HFFc6 (cell line): ENCODE measurements at regions not wholly inside any gene's neighbourhood (a gene's known extent, or its start where the extent isn't known, plus 50 kb on each side); places are given as distances from the start of the nearest gene placed in this dataset.

Source experiments
- DNase-seq: peaks from one replicate; pipeline ENCODE4 v3.0.0-alpha.2; 2018
- H3K27ac Mint-ChIP-seq: 2 replicates; pipeline ENCODE4 v1.8.0; 2020; ENCODE audit warnings: mild to moderate bottlenecking, mixed read lengths
- H3K27me3 Mint-ChIP-seq: 2 replicates; pipeline ENCODE4 v1.8.0; 2021; ENCODE audit warnings: mild to moderate bottlenecking, moderate library complexity, mixed read lengths; ENCODE audit not compliant: insufficient read depth
- H3K36me3 Mint-ChIP-seq: 2 replicates; pipeline ENCODE4 v1.8.0; 2021; ENCODE audit warnings: low read depth, mixed read lengths
- H3K4me1 Mint-ChIP-seq: 2 replicates; pipeline ENCODE4 v1.8.0; 2020; ENCODE audit warnings: low read depth, mixed read lengths
- H3K4me3 Mint-ChIP-seq: 2 replicates; pipeline ENCODE4 v1.8.0; 2020; ENCODE audit warnings: mild to moderate bottlenecking, moderate library complexity, mixed read lengths
- H3K9me3 Mint-ChIP-seq: 2 replicates; pipeline ENCODE4 v1.8.0; 2020; ENCODE audit warnings: mild to moderate bottlenecking, mixed read lengths
- TF ChIP-seq, protein P1 (sequence below): fragments of 200-600 bp; sonication (generic); IDR thresholded peaks from 2 replicates; pipeline ENCODE4 v1.5.0; 2021; ENCODE audit warnings: antibody characterized with exemption, mild to moderate bottlenecking

DNA sequence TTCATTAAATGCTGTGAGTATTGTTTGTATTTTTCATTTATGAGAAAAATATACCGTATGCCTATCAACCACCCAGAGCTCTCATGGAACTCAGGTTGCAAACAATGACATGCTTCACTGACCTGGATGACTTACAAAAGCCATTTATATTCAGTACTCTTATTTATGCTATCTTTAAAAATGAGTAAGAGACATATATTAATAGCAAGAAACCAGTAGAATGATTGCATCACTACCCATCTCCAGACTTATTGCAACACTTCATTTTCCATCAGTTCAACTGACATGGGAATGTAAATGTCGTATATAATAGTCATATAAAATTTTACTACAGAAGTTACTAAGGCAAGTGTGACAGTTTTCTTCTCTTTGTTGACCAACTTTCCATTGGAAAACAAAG is 69.1 kb downstream of the OTP start:
- no peak overlapping the region for H3K27ac Mint-ChIP-seq
- TF ChIP-seq, protein P1, sequence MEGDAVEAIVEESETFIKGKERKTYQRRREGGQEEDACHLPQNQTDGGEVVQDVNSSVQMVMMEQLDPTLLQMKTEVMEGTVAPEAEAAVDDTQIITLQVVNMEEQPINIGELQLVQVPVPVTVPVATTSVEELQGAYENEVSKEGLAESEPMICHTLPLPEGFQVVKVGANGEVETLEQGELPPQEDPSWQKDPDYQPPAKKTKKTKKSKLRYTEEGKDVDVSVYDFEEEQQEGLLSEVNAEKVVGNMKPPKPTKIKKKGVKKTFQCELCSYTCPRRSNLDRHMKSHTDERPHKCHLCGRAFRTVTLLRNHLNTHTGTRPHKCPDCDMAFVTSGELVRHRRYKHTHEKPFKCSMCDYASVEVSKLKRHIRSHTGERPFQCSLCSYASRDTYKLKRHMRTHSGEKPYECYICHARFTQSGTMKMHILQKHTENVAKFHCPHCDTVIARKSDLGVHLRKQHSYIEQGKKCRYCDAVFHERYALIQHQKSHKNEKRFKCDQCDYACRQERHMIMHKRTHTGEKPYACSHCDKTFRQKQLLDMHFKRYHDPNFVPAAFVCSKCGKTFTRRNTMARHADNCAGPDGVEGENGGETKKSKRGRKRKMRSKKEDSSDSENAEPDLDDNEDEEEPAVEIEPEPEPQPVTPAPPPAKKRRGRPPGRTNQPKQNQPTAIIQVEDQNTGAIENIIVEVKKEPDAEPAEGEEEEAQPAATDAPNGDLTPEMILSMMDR, result no peak
- H3K4me1 Mint-ChIP-seq, result no peaks in the 10 kb centered on the region
- no peak overlapping the region for H3K4me3 Mint-ChIP-seq
- no peaks in the 10 kb centered on the region for H3K9me3 Mint-ChIP-seq
- H3K27me3 Mint-ChIP-seq, result peaks cover 19% of the 10 kb centered on the region; the same call in 1 of the 2 replicates
- no peak for DNase-seq
- no peaks in the 10 kb centered on the region for H3K36me3 Mint-ChIP-seq

DNA sequence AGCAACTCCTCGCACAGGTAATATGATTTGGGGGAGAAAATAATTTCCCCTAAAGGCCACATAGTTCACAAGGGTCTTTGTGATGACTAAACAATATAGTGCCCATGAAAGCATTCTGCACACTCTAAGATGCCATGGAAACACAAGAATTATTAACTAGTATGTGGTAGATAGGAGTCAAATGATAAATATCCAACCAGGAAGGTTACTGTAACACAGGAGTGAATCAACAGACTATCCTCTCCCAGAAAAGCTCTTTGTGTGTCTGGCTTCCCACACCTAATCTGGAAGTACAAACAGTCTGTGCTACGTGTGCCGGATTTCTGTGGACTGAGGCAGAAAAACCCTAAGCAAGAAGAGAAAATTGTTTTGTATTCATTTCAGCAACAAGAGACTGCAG is 70.0 kb downstream of the OTP start:
- no peak for DNase-seq
- Mint-ChIP-seq H3K4me3 (no peak overlapping the region), H3K4me1 (no peaks in the 10 kb centered on the region), H3K27ac (no peak overlapping the region), H3K27me3 (peaks cover 15% of the 10 kb centered on the region; the same call in 1 of the 2 replicates), H3K36me3 (no peaks in the 10 kb centered on the region), H3K9me3 (no peaks in the 10 kb centered on the region)
- TF ChIP-seq, protein P1, result no peak

DNA sequence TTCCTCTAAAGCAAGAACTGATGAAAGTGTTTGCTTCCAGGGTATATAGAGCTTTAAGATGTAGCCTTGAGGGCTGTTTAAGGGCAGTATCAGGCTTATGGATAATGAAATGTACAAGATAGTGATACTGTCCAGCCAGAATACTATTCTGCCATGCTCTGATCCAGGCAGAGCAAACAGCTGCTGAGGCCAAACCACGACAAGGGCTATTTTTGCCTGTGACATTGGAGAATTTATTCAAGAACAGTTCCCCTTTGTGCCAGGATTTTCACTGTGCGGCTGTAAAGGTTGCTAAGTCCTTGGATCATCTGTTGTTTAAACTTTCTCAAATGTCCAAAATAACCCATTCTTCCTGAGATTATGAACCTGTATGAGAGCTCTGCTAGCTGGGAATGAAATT is 70.4 kb downstream of the OTP start:
- no peak overlapping the region for H3K4me3 Mint-ChIP-seq
- H3K27ac Mint-ChIP-seq, result no peak overlapping the region
- no peaks in the 10 kb centered on the region for H3K9me3 Mint-ChIP-seq
- H3K36me3 Mint-ChIP-seq, result no peaks in the 10 kb centered on the region
- no peak for DNase-seq
- peaks cover 11% of the 10 kb centered on the region; the same call in 1 of the 2 replicates for H3K27me3 Mint-ChIP-seq
- H3K4me1 Mint-ChIP-seq, result no peaks in the 10 kb centered on the region
- TF ChIP-seq, protein P1, result no peak

- Mint-ChIP-seq H3K9me3 (no peaks in the 10 kb centered on the region), H3K27me3 (peaks cover 14% of the 10 kb centered on the region; the same call in 1 of the 2 replicates), H3K36me3 (no peaks in the 10 kb centered on the region), H3K4me1 (no peaks in the 10 kb centered on the region), H3K4me3 (no peak overlapping the region), H3K27ac (no peak overlapping the region)
- DNase-seq, result no peak
- TF ChIP-seq, protein P1, result no peak
Measured at GRCh38 chr5:77563475-77563874, 71.4 kb upstream of the WDR41 start.

GRCh38 chr5:77561965-77562364 is 69.8 kb upstream of the WDR41 start:
- TF ChIP-seq, protein P1, result no peak
- Mint-ChIP-seq H3K27me3 (peaks cover 15% of the 10 kb centered on the region), H3K4me3 (no peak overlapping the region), H3K4me1 (no peaks in the 10 kb centered on the region), H3K9me3 (no peaks in the 10 kb centered on the region), H3K27ac (no peak overlapping the region), H3K36me3 (no peaks in the 10 kb centered on the region)
- no peak for DNase-seq
